ENCODE measurements at regions not wholly inside any gene's neighbourhood (a gene's known extent, or its start where the extent isn't known, plus 50 kb on each side); places are given as distances from the start of the nearest gene placed in this dataset.

DNA sequence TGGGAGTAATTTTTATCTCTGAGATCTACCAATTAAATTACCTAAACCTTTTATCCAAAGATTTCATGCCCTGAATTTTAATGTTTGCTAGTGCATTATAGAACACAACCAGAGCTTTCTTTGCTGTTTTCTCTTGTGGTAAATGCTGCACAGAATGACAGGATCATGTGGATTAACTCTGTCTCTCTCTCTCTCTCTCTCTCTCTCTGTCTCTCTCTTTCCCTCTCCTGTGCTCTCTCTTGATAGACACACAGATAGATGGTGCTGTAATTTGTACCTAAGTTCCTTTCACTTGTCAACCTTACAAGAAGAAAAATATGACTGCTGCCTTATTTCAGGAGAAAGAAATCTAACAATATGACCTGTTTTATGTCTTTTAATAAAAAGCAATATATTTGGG lies 211.2 kb upstream of the WDFY3 start:
- TF ChIP-seq, protein P1, sequence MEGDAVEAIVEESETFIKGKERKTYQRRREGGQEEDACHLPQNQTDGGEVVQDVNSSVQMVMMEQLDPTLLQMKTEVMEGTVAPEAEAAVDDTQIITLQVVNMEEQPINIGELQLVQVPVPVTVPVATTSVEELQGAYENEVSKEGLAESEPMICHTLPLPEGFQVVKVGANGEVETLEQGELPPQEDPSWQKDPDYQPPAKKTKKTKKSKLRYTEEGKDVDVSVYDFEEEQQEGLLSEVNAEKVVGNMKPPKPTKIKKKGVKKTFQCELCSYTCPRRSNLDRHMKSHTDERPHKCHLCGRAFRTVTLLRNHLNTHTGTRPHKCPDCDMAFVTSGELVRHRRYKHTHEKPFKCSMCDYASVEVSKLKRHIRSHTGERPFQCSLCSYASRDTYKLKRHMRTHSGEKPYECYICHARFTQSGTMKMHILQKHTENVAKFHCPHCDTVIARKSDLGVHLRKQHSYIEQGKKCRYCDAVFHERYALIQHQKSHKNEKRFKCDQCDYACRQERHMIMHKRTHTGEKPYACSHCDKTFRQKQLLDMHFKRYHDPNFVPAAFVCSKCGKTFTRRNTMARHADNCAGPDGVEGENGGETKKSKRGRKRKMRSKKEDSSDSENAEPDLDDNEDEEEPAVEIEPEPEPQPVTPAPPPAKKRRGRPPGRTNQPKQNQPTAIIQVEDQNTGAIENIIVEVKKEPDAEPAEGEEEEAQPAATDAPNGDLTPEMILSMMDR (IDR thresholded peaks at IDR 0.05): no peak
- TF ChIP-seq POLR2A (IDR thresholded peaks at IDR 0.05): no peak
